Dermis microvascular lymphatic vessel endothelial cell (primary cell): ENCODE measurements at regions not wholly inside any gene's neighbourhood (a gene's known extent, or its start where the extent isn't known, plus 50 kb on each side); places are given as distances from the start of the nearest gene placed in this dataset.
A peak's percentile ranks its signal among the peaks of the same experiment; 100 is the strongest.
"Not testable (repeated sequence)": the region's sequence is repeated elsewhere in the genome, so short reads cannot be mapped to it uniquely, and the experiment has no call there.

ENCODE experiments used
- DNase-seq, 2 donors: peaks; one replicate each; pipeline versions ENCODE4 v3.0.0 to v3.0.0-alpha.2; 2010; ENCODE audit warnings: low read depth in 2 of 2

GRCh38 chr20:40926928-40927327 is 101.7 kb upstream of the TOP1 start:
- no peak for DNase-seq

DNA sequence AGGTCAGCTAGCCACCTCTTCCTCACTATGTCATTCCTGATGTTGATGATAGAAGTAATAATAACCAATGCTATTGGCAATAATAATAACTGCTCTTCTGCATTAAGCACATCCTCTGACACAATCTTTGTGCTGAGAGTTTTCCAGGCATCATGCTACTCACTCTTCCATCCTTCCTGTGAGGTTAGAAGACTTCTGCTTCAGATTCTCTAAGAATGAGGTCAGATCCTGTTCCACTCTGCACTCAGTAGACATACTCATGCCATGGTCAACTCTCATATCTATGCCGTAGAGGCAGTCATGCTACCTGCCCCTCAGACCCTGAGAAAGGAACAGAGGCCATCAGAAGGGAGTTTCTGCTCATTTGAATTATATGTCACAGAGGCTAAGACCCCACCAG is 98.1 kb upstream of the TOP1 start:
- DNase-seq, result no peak

DNA sequence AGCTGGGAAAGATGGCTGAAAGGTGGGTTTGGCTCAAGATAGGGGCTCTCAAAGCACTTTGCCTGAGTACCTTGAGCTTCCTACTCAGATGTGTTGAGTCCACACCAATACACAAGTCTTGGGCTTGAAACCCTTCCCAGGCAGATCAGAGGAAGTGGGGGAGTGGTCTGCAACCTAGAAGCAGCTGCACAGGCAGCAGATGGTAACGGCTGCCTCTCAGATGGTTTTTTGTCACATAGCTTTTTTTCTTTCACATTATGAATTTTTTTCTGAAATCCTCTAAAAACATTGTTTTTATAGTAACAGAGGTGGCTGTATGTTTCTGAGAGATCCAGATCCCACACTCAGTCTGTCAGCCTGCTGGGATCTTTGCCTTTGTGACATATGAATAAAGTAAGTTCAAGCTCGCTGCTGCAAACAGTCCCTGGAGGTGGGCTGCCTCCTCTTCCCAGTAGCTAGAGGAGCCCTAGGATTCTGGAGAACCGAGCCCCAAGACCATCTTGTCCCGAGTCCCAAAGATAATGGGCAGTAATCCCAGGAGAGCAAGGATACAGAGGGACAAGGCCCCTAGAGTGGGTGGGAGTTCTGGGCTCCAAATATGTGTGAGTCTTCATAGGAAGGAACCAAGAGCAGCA is 97.1 kb upstream of the TOP1 start:
- DNase-seq, result no peak

DNA sequence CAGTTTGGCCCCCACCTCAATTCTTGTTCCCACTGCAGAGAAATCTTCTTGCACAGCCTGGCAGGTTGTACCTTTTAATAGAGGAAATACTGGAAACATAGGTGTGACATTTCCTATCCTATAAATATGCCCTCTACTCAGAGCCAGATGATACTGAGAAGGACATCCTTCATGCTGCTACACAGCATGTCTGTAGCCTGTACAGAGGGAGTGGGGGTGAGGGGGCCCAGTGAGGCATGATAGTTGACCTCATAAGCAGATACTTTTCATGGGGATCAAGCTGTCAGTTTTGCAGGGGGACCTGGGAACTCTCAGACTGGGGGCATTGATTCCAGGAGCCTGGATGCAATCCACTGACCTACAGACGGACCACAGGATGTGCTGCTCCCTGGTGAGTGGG is 96.2 kb upstream of the TOP1 start:
- no peak for DNase-seq

- DNase-seq, result no peak
Observed at GRCh38 chr20:40933758-40934157, 94.9 kb upstream of the TOP1 start.

DNA sequence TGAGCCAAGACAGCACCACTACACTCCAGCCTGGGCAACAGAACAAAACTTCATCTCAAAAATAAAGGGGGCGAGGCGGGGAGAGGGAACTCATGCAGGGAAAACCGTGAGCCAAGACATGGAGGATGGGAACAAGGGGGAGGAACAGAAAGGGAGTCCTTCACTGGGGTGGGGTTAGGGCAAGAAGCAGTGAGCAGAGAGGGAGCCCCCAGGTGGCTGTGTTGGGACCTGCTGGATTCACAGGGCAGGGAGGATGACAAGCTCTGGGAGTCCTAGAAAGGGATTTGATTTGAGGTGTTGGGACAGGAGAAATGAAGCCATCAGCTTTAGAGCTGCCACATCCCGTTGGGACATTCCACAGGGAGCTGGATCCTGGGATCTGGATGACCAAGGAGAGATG is 90.6 kb upstream of the TOP1 start:
- no peak for DNase-seq

DNA sequence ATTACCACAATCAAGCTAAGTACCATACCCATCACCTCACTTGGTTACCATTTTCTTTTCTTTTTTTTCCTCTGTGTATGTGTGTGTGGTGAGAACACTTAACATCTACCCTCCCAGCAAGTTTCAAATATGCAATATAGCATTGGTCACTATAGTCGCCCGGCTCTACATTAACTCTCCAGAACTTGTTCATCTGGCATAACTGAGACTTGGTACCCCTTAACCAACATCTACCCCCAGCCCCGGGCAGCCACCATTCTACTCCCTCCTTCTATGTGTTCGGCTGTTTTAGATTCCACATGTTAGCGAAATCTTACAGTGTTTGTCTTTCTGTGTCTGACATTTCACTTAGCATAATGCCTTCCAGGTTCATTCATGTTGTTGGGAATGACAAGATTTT is 89.0 kb upstream of the TOP1 start:
- DNase-seq, result no peak

- no peak for DNase-seq
Observed at GRCh38 chr20:40941133-40941610, 87.5 kb upstream of the TOP1 start.

DNA sequence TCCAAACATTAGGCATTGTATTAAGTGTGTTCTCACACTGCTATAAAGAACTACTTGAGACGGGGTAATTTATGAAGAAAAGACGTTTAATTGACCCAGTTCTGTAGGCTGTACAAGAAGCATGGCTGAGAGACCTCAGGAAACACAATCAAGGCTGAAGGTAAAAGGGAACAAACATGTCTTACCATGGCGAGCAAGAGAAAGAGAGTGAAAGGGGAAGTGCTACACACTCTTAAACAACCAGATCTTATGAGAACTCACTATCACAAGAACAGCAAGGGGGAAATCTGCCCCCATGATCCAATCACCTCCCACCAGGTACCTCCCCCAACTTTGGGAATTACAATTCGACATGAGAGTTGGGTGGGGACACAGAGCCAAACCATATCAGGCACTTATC is 86.6 kb upstream of the TOP1 start:
- no peak for DNase-seq

- no peak for DNase-seq
Observed at GRCh38 chr20:40942775-40943174, 85.8 kb upstream of the TOP1 start.

GRCh38 chr20:40943591-40943990 is 85.0 kb upstream of the TOP1 start:
- DNase-seq, result no peak

DNA sequence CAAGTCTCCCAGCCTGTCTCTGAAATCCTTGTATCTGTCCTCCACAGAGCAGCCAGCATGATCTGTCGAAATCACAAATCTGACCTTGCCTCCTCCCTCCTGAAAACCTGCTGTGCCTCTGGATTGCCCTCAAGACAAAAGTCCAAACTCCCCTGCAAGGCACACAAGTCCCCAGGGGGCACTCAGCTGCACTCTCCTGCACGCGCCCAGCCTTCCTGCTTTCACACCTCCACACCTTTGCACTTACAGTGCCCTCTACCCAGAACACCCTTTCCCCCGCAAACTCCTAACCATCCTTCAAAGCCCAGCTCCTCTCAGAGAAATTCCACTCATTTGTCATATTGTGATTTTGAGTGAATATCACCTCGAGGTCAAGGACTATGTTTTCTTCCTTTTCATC is 83.4 kb upstream of the TOP1 start:
- no peak for DNase-seq

GRCh38 chr20:40945754-40946450 is 82.7 kb upstream of the TOP1 start:
- peak in 1 of 2 donors; percentile 55 for DNase-seq

GRCh38 chr20:40946451-40946850 is 82.2 kb upstream of the TOP1 start:
- DNase-seq, result no peak

GRCh38 chr20:40948465-40949267 is 80.0 kb upstream of the TOP1 start:
- no peak for DNase-seq

DNA sequence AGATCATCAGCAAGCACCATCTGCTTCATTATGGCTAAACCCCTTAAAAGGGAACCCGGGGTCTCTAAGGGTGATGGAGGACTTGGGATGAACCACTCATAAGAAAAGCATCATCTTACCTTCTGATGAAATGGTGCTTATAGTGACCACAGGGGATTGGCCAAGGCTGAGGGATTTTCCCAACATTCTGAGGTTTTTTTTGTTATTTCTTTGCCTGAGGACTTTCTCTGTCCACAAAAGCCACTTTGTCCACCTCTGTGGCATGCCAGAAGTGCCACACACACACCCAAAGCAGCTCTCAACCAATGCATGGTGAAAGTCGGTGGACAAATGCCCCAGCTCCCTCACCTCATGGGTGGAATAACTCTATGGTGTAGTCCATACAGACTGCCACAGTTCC is 79.3 kb upstream of the TOP1 start:
- DNase-seq, result no peak

DNA sequence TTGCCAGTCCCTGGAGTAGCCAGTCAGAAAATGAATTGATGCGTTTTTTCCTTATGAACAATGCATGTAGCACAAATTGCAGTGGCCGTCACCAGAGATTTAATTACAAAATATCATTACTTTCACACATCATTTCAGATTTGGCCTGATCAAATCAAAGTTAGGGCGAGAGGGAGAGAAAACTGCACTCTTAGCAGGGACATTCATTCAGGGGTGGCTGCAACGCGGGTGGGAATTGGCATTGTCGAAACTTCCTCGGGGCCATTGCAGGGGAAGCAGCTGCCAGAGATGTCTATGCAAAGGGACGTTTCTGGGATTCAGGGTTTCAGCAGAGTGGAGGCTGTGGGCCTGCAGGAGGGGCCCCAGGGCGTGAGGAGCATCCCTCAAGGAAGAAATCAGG is 76.5 kb upstream of the TOP1 start:
- no peak for DNase-seq

GRCh38 chr20:40953416-40953815 is 75.2 kb upstream of the TOP1 start:
- DNase-seq, result no peak

GRCh38 chr20:40953856-40954255 is 74.8 kb upstream of the TOP1 start:
- no peak for DNase-seq

DNA sequence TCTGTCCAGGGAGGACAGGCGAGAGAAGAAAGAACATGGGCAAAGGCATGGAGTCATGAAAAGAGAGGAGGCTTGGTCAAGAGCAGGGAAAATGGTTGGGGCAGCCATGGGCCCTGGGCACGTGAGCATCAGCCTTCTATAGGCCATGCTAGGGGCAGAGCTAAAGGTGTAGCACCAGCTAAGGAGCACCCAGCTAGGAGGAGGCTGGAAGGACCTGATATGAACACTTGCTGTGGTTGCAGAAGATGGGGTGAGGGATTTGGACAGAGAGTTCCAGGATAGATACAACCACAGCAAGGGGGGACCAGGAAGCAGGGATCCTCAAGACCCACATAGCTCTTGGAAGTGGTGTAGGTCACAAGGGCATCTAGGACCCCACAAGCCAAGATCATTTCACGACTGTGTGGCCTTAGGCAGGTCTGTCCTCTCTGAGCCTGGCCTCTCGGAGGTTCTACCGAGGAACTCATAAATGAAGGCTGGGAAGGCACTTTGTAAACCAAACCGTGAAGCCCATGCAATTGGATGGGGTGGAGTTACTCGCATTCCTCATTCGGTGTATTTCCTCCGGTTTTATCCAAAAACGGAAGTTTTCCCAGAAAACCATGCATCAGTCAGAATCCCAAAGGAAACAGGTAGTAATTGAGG is 74.0 kb upstream of the TOP1 start:
- no peak for DNase-seq

- DNase-seq, result no peak
Observed at GRCh38 chr20:40955326-40955725, 73.3 kb upstream of the TOP1 start.

DNA sequence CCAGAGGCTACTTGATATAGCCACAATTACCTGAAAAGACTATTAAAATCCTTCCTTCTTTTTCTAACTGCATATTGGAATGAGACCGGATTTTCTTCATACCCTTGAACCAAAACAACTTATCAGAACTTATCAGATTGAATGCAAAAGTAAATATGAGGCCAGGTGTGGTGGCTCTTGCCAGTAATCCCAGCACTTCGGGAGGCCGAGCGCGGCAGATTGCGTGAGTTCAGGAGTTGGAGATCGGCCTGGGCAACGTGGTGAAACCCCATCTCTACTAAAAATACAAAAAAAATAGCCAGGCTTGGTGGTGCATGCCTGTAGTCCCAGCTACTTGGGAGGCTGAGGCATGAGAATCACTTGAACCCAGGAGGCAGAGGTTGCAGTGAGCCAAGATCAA is 72.8 kb upstream of the TOP1 start:
- not testable (repeated sequence) for DNase-seq
